ENCODE measurements at regions not wholly inside any gene's neighbourhood (a gene's known extent, or its start where the extent isn't known, plus 50 kb on each side); places are given as distances from the start of the nearest gene placed in this dataset.

DNA sequence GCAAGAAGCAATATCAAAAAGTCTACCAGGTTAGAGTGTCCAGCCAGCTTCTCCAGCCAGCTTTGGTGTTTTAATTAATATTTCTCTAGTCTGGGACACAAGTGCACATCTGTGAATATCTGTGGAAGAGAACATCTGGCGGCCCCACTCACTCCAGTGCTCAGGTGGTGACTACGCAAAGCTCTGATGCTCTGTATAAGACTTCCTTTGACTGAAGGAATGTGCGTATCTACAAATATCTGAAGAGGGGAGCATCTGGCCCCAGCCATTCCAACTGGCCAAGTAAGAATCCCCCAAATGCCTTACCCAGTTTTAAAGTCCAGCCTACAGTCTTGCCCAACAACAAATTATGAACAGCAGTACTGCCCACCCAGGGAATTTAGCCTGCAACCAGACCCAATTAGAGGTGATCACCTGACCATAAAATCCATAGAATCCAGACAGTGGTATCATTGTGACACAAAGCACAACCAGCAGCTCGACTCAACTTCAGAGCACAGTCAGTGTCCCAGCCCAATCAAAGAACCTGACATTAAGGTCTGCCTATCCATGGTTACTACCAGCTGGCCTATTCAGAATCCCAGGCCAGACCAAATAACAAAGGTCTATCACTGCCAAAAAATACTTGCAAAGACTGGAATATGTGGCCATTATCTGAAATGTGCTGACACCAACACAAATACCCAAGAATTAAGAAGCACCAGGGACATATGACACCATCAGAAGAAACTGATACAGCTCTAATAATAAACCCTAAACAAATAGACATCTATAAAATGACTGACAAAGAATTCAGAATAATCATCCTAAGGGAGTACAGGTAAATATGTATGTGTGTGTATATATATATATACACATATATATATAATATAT, 76.1 kb upstream of the MANEA start:
- in situ Hi-C loops (cut with HindIII; ENCODE audit: extremely low pct_ligation_motif_present, low pct_unique_long_range_greater_than_20kb) (no loop called here), intact Hi-C loops (cut with micrococcal nuclease; ENCODE audit: unreplicated experiment) (no loop called here)
- Histone ChIP-seq H3K27ac (ENCODE audit: extremely low read length, insufficient read depth, low read length) (no peak overlapping the region), H3K9me3 (ENCODE audit: low read length) (no peaks in the 10 kb centered on the region), H3K9ac (ENCODE audit: insufficient read depth, low read depth, low read length) (no peak overlapping the region), H3K27me3 (ENCODE audit: control insufficient read depth in 1 of 2, insufficient read depth in 2 of 2, low read length in 2 of 2) (no peaks in the 10 kb centered on the region), H3K4me3 (replicated peaks in 1 of 3; ENCODE audit: insufficient read depth in 1 of 3, low read depth in 2 of 3, low read length in 3 of 3) (no peak overlapping the region), H3K4me2 (ENCODE audit: low read depth, low read length) (no peak overlapping the region), H3K79me2 (ENCODE audit: insufficient read depth, low read length) (no peaks in the 10 kb centered on the region), H3K36me3 (replicated peaks in 1 of 2; ENCODE audit: control insufficient read depth in 1 of 2, insufficient read depth in 2 of 2, low read length in 2 of 2) (no peaks in the 10 kb centered on the region), H4K20me1 (ENCODE audit: insufficient read depth, low read length) (no peaks in the 10 kb centered on the region), H3K4me1 (ENCODE audit: insufficient read depth, low read length) (no peaks in the 10 kb centered on the region), H2AFZ (ENCODE audit: low read length) (no peak overlapping the region)
- CTCF ChIA-PET (ENCODE audit: low intra/inter-chr PET ratio, low total read pairs): no interaction called here
- DNase-seq (ENCODE audit: low spot score): no peak
- no peak for FAIRE-seq
- BruUV-seq (replicated peaks): no TSS peak
- WGBS (ENCODE audit: low lambda C conversion rate): 39% methylated on average over 4 of the region's 4 CpGs
- no peak for ATAC-seq
- POLR2A ChIA-PET: no interaction called here
- TF ChIP-seq HOMEZ (CRISPR knock-in tag; IDR thresholded peaks at IDR 0.05; ENCODE audit: low read depth) (no peak), HNRNPLL (IDR thresholded peaks at IDR 0.05; ENCODE audit: low read depth, low read length, poor library complexity, severe bottlenecking) (no peak), AFF4 (CRISPR knock-in tag; IDR thresholded peaks at IDR 0.05) (no peak), MAFF (IDR thresholded peaks at IDR 0.05; ENCODE audit: low read depth, low read length) (peak; percentile 59), MTA1 (CRISPR knock-in tag; IDR thresholded peaks at IDR 0.05; ENCODE audit: borderline replicate concordance) (no peak), ZNF530 (CRISPR knock-in tag; IDR thresholded peaks at IDR 0.05; ENCODE audit: low read depth) (no peak), KDM2A (CRISPR knock-in tag; IDR thresholded peaks at IDR 0.05; ENCODE audit: borderline replicate concordance, low read depth) (no peak), ZNF737 (CRISPR knock-in tag; IDR thresholded peaks at IDR 0.05; ENCODE audit: borderline replicate concordance) (no peak), EEA1 (CRISPR knock-in tag; IDR thresholded peaks at IDR 0.05; ENCODE audit: borderline replicate concordance) (no peak), NPAS2 (CRISPR knock-in tag; IDR thresholded peaks at IDR 0.05; ENCODE audit: borderline replicate concordance) (no peak)
- TF ChIP-seq, protein P1, sequence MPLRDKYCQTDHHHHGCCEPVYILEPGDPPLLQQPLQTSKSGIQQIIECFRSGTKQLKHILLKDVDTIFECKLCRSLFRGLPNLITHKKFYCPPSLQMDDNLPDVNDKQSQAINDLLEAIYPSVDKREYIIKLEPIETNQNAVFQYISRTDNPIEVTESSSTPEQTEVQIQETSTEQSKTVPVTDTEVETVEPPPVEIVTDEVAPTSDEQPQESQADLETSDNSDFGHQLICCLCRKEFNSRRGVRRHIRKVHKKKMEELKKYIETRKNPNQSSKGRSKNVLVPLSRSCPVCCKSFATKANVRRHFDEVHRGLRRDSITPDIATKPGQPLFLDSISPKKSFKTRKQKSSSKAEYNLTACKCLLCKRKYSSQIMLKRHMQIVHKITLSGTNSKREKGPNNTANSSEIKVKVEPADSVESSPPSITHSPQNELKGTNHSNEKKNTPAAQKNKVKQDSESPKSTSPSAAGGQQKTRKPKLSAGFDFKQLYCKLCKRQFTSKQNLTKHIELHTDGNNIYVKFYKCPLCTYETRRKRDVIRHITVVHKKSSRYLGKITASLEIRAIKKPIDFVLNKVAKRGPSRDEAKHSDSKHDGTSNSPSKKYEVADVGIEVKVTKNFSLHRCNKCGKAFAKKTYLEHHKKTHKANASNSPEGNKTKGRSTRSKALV (CRISPR knock-in tag; IDR thresholded peaks at IDR 0.05): no peak
- TF ChIP-seq, protein P2, sequence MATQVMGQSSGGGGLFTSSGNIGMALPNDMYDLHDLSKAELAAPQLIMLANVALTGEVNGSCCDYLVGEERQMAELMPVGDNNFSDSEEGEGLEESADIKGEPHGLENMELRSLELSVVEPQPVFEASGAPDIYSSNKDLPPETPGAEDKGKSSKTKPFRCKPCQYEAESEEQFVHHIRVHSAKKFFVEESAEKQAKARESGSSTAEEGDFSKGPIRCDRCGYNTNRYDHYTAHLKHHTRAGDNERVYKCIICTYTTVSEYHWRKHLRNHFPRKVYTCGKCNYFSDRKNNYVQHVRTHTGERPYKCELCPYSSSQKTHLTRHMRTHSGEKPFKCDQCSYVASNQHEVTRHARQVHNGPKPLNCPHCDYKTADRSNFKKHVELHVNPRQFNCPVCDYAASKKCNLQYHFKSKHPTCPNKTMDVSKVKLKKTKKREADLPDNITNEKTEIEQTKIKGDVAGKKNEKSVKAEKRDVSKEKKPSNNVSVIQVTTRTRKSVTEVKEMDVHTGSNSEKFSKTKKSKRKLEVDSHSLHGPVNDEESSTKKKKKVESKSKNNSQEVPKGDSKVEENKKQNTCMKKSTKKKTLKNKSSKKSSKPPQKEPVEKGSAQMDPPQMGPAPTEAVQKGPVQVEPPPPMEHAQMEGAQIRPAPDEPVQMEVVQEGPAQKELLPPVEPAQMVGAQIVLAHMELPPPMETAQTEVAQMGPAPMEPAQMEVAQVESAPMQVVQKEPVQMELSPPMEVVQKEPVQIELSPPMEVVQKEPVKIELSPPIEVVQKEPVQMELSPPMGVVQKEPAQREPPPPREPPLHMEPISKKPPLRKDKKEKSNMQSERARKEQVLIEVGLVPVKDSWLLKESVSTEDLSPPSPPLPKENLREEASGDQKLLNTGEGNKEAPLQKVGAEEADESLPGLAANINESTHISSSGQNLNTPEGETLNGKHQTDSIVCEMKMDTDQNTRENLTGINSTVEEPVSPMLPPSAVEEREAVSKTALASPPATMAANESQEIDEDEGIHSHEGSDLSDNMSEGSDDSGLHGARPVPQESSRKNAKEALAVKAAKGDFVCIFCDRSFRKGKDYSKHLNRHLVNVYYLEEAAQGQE (IDR thresholded peaks at IDR 0.05; ENCODE audit: borderline replicate concordance in 1 of 2, low read depth in 1 of 2, low read length in 2 of 2): no peak
